ENCODE measurements at regions not wholly inside any gene's neighbourhood (a gene's known extent, or its start where the extent isn't known, plus 50 kb on each side); places are given as distances from the start of the nearest gene placed in this dataset.

DNA sequence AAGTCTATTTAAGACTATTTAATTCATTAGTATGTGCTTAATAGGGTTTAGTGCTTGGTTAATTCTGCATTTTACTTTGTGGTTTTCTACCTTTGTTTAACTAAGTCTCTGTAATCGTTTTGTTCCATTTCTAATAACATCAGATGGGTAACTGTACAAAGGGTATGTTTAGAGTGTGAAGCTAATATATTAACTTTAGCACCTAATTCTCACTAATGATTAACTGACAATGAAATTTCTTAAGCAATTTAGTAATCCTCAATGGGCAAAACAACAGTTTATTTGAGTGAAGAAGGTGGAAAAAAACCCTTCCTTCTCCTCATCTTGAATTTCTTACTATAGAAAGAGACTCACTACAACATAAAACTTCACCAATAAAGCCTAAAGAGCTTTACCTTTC, 448.1 kb upstream of the MIR17HG start:
- TF ChIP-seq, protein P1, sequence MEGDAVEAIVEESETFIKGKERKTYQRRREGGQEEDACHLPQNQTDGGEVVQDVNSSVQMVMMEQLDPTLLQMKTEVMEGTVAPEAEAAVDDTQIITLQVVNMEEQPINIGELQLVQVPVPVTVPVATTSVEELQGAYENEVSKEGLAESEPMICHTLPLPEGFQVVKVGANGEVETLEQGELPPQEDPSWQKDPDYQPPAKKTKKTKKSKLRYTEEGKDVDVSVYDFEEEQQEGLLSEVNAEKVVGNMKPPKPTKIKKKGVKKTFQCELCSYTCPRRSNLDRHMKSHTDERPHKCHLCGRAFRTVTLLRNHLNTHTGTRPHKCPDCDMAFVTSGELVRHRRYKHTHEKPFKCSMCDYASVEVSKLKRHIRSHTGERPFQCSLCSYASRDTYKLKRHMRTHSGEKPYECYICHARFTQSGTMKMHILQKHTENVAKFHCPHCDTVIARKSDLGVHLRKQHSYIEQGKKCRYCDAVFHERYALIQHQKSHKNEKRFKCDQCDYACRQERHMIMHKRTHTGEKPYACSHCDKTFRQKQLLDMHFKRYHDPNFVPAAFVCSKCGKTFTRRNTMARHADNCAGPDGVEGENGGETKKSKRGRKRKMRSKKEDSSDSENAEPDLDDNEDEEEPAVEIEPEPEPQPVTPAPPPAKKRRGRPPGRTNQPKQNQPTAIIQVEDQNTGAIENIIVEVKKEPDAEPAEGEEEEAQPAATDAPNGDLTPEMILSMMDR (IDR thresholded peaks at IDR 0.05; ENCODE audit: extremely low read depth, missing control alignments), result no peak
- DNase-seq (ENCODE audit: low spot score), result no peak

DNA sequence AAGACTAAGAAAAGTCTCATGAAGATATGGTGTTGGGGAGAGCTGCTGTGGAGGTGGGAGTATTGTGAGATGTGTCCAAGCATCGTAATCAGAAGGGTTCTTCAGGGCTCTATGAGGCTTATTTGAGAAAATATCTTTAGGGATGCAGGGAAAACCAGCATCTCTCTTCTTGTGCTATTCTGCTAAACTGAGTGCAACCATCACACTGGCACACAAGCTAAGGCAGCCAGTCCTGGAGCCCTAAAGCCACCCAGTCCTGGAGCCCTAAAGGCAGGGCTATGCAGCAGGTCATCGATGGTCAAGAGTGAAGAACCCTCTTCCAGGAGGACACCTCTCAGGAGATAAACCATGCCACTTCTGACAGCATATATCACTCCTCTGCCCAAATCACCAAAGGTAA, 445.2 kb upstream of the MIR17HG start:
- no peak for DNase-seq (ENCODE audit: low spot score)
- TF ChIP-seq, protein P1 (IDR thresholded peaks at IDR 0.05; ENCODE audit: extremely low read depth, missing control alignments), result no peak

DNA sequence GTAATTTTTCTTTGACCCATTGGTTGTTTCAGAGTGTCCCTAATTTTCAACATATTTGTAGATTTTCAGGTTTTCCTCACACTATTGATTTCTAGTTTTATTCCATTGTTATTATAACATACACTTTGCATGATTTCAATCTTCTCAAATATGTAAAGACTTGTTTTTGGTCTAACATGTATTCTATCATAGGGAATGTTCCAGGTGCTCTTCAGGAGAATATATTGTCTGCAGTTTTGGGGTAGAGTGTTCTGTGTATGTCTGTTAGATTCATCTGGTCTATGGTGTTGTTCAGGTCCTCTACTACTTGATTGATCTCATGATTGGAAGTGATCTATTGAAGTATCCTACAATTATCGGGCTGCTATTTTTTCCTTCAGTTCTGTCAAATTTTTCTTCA, 440.9 kb upstream of the MIR17HG start:
- TF ChIP-seq, protein P1 (IDR thresholded peaks at IDR 0.05; ENCODE audit: extremely low read depth, missing control alignments), result no peak
- no peak for DNase-seq (ENCODE audit: low spot score)

DNA sequence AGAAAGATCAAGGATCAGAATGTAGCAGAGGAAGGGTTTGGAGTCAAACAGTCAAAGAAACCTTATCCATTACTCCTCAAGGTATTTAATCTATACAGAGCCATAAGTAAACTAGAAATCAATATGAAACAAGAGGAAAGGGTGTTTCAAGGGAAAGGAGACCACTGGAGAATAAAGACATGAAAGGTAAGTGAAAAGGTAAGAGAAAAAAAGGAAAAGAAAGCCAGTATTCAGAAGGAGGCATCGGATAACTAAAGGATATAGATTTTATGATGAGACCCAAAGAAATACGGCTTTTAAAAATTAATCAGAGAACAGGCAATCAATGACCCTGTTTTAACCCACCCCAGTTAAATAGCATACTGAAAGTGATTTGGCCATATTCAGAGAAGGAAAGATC, 438.7 kb upstream of the MIR17HG start:
- TF ChIP-seq, protein P1 (IDR thresholded peaks at IDR 0.05; ENCODE audit: extremely low read depth, missing control alignments), result no peak
- DNase-seq (ENCODE audit: low spot score), result no peak

DNA sequence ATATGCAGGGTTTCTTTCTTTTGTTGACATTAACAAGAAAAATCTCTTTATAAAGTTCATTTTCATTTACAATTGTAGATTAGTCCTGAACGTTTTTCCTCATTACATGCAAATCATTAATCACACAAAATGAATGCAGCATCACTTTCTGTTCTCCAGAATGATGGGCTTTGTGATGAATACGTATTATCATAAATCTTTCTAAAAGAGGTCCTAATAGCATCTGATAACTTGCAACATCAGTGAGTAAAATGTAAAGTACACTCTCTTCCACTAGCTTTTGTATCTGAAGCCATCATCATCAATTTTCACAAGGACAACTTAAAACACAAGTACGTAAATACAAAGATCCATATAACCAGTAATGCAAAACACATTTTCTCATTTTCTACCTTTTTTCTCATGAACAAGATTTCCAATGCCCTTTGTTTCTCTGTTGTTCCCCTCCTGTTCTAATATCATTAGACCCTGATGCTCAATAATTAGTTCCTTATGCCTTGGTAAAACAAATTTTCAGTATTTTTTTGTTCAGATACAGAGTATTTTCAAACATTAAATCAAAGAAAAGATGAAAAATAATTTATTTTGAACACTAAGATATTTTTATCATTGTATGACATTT, 437.4 kb upstream of the MIR17HG start:
- TF ChIP-seq, protein P1 (IDR thresholded peaks at IDR 0.05; ENCODE audit: extremely low read depth, missing control alignments), result no peak
- DNase-seq (ENCODE audit: low spot score), result no peak

DNA sequence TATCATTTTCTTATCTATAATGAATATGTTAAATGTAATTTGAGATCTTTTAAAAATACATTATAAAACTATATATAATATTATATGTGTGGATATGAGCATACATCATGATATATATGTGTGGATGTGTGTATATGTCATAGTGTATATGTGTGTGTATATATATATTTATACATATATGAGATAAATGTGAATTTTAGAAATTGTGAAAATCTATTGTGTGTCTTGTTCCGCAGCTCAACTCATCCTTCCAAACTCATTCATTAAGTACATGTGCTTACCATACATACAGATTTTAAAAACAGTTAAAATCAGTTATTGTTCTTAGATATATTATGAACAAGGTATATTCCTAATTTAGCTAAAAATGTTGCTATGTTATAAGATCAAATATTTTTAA, 435.2 kb upstream of the MIR17HG start:
- DNase-seq (ENCODE audit: low spot score), result no peak
- TF ChIP-seq, protein P1 (IDR thresholded peaks at IDR 0.05; ENCODE audit: extremely low read depth, missing control alignments), result no peak

DNA sequence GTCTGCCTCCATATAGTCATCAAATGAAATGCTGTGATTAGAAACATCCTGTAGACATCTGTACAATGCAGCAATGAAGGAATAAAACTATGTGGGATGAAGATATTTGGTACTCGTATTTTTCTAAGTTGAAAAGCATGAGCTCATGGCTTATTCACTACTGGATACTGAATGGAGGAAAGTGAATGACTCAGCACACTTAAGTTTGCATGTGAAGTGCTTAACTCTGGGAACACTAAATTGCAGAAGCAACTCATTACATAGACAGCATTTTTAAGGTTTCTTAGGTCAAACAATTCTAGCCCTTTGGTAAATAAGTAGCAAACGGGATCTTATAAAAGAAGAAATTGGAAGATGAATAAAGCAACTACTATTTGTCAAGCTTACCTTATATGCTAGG, 429.0 kb upstream of the MIR17HG start:
- no peak for DNase-seq (ENCODE audit: low spot score)

More for the DNA sequence above, 429.0 kb upstream of the MIR17HG start:
- TF ChIP-seq, protein P1 (IDR thresholded peaks at IDR 0.05; ENCODE audit: extremely low read depth, missing control alignments), result no peak
